B cell (primary cell): ENCODE measurements at regions not wholly inside any gene's neighbourhood (a gene's known extent, or its start where the extent isn't known, plus 50 kb on each side); places are given as distances from the start of the nearest gene placed in this dataset.

Experiments
- ATAC-seq: fragments of 200-7000 bp; cut with Tn5 transposase; one replicate; pipeline ENCODE4 v1.10.0; 2021; ENCODE audit warnings: low read depth, mild to moderate bottlenecking, moderate number of reproducible peaks, moderate library complexity
- CTCF ChIA-PET: fragments of 350-600 bp; sonication (Branson Sonifier 250); formaldehyde crosslinking; loops from one replicate; lab custom pipeline; 2021; ENCODE audit warnings: antibody characterized with exemption, inconsistent platforms; lab: Charles Lee
- POLR2A ChIA-PET: fragments of 350-600 bp; sonication (Branson Sonifier 250); formaldehyde crosslinking; loops from one replicate; lab custom pipeline; 2021; ENCODE audit warnings: antibody characterized with exemption; lab: Charles Lee
- DNase-seq: peaks from one replicate; pipeline ENCODE4 v3.0.0; 2013
- H2AFZ ChIP-seq: 2 replicates; pipeline ENCODE4 v1.6.1; 2012; ENCODE audit warnings: mild to moderate bottlenecking, low read depth, low read length; ENCODE audit not compliant: insufficient read depth, poor library complexity, severe bottlenecking
- H3K27ac ChIP-seq, 2 donors: 1 replicate in 1 of 2; 2 replicates in 1 of 2; pipeline ENCODE4 v1.5.1; 2012 to 2013; ENCODE audit warnings: low read length in 2 of 2, mild to moderate bottlenecking in 2 of 2, moderate library complexity in 1 of 2
- H3K27me3 ChIP-seq, 4 experiments: fragments of 200-600 bp in 1 of 4; sonication (generic) in 1 of 4; replicated peaks in 1 of 4; 1 replicate in 2 of 4; 2 replicates in 2 of 4; pipeline versions ENCODE4 v1.6.1 to v1.7.0; 2013 to 2016; ENCODE audit warnings: low read length in 3 of 4, mild to moderate bottlenecking in 2 of 4, mixed read lengths in 1 of 4, moderate library complexity in 1 of 4; ENCODE audit not compliant: insufficient read depth in 4 of 4, control insufficient read depth in 3 of 4; ENCODE audit errors: control extremely low read depth in 1 of 4
- H3K36me3 ChIP-seq, 2 experiments: replicated peaks in 1 of 2; 1 replicate in 1 of 2; 2 replicates in 1 of 2; pipeline versions ENCODE4 v1.6.1 to v1.7.1; 2013; ENCODE audit warnings: low read length in 1 of 2; ENCODE audit not compliant: insufficient read depth in 2 of 2, control insufficient read depth in 1 of 2; ENCODE audit errors: control extremely low read depth in 1 of 2, extremely low read depth in 1 of 2
- H3K4me1 ChIP-seq, 2 donors: fragments of 200-600 bp in 1 of 2; sonication (generic) in 1 of 2; 1 replicate in 1 of 2; 2 replicates in 1 of 2; pipeline versions ENCODE4 v1.5.1 to v1.6.1; 2013 to 2017; ENCODE audit warnings: low read length in 2 of 2; ENCODE audit not compliant: control insufficient read depth in 2 of 2, insufficient read depth in 2 of 2
- H3K4me2 ChIP-seq: replicated peaks from 2 replicates; pipeline ENCODE3; 2012; ENCODE audit warnings: mild to moderate bottlenecking, low read depth, low read length; ENCODE audit not compliant: poor library complexity, severe bottlenecking
- H3K4me3 ChIP-seq, 5 experiments: fragments of 200-600 bp in 1 of 5; sonication (generic) in 1 of 5; 1 replicate in 3 of 5; 2 replicates in 2 of 5; pipeline versions ENCODE4 v1.5.1 to v1.7.0; 2011 to 2016; ENCODE audit warnings: low read length in 4 of 5, mild to moderate bottlenecking in 4 of 5, low read depth in 2 of 5, control low read depth in 1 of 5, moderate library complexity in 1 of 5; ENCODE audit not compliant: insufficient read depth in 1 of 5; ENCODE audit errors: control extremely low read depth in 1 of 5, extremely low read depth in 1 of 5
- H3K79me2 ChIP-seq: fragments of 200-600 bp; sonication (generic); one replicate; pipeline ENCODE4 v1.6.0; 2016; ENCODE audit warnings: low read length; ENCODE audit not compliant: control insufficient read depth, insufficient read depth
- H3K9ac ChIP-seq: fragments of 200-600 bp; sonication (generic); 2 replicates; pipeline ENCODE4 v1.6.1; 2017; ENCODE audit warnings: mild to moderate bottlenecking, low read length, moderate library complexity
- H3K9me3 ChIP-seq, 3 donors: one replicate each; pipeline versions ENCODE4 v1.6.1 to v1.7.1; 2013; ENCODE audit warnings: low read length in 2 of 3; ENCODE audit not compliant: control insufficient read depth in 2 of 3, insufficient read depth in 1 of 3; ENCODE audit errors: control extremely low read depth in 1 of 3
- H4K20me1 ChIP-seq: 2 replicates; pipeline ENCODE4 v1.6.0; 2012; ENCODE audit warnings: mild to moderate bottlenecking, low read length; ENCODE audit not compliant: insufficient read depth, control insufficient read depth, poor library complexity, severe bottlenecking
- H3K27ac Mint-ChIP-seq: one replicate; pipeline ENCODE4 v1.8.0; 2021; ENCODE audit warnings: mixed read lengths
- H3K27me3 Mint-ChIP-seq: one replicate; pipeline ENCODE4 v1.8.0; 2021; ENCODE audit warnings: mixed read lengths
- H3K4me1 Mint-ChIP-seq: one replicate; pipeline ENCODE4 v1.8.0; 2021; ENCODE audit warnings: mixed read lengths
- H3K4me3 Mint-ChIP-seq: one replicate; pipeline ENCODE4 v1.8.0; 2021; ENCODE audit warnings: mixed read lengths
- H3K9me3 Mint-ChIP-seq: one replicate; pipeline ENCODE4 v1.8.0; 2022; ENCODE audit warnings: mixed read lengths; ENCODE audit not compliant: insufficient read depth
- EZH2 ChIP-seq: IDR thresholded peaks from 2 replicates; pipeline ENCODE4 v1.6.1; 2012; ENCODE audit warnings: borderline replicate concordance, low read depth, mild to moderate bottlenecking, moderate library complexity, low read length; ENCODE audit not compliant: insufficient read depth, poor library complexity, severe bottlenecking
- WGBS: methylation state at CpG from one replicate; pipeline ENCODE4 v1.1.5; 2013; ENCODE audit warnings: missing lambda C conversion rate; ENCODE audit not compliant: insufficient coverage; 5-methylcytosine and 5-hydroxymethylcytosine counted together
- intact Hi-C: fragments of 100-400 bp; cut with micrococcal nuclease; formaldehyde crosslinking; loops from one replicate; pipeline ENCODE4 v1.10.0; 2022
- TF ChIP-seq, protein P1 (sequence below): fragments of 200-600 bp; IDR thresholded peaks from one replicate; pipeline ENCODE4 v1.8.0; 2022; ENCODE audit warnings: antibody characterized with exemption, mild to moderate bottlenecking

DNA sequence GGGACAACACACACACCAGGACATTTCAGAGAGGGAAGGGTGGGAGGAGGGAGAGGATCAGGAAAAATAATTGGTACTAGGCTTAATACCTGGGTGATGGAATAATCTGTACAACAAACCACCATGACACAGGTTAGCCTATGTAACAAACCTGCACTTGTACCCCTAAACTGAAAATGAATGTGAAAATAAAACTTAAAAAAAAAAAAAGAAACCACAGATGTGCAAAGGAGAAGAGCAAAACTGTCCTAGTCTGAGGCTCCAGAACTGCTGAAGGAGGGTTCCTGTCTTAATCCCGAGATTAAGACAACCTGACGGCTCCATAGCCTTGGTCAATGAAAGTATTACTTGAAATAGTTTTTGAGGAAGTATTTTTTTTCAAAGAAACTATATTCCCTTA lies 423.0 kb downstream of the NEBL start:
- Histone ChIP-seq H3K9ac (no peak overlapping the region), H3K9me3 (peaks cover 0 to 1% (median 0%) of the 10 kb centered on the region in 3 donors), H4K20me1 (no peaks in the 10 kb centered on the region), H3K27ac (no peak overlapping the region), H3K4me3 (no peak overlapping the region), H3K27me3 (no peaks in the 10 kb centered on the region), H3K36me3 (no peaks in the 10 kb centered on the region), H2AFZ (no peak overlapping the region), H3K79me2 (no peaks in the 10 kb centered on the region), H3K4me1 (no peaks in the 10 kb centered on the region), H3K4me2 (no peak overlapping the region)
- ATAC-seq (no peak), DNase-seq (no peak)
- TF ChIP-seq, protein P1, sequence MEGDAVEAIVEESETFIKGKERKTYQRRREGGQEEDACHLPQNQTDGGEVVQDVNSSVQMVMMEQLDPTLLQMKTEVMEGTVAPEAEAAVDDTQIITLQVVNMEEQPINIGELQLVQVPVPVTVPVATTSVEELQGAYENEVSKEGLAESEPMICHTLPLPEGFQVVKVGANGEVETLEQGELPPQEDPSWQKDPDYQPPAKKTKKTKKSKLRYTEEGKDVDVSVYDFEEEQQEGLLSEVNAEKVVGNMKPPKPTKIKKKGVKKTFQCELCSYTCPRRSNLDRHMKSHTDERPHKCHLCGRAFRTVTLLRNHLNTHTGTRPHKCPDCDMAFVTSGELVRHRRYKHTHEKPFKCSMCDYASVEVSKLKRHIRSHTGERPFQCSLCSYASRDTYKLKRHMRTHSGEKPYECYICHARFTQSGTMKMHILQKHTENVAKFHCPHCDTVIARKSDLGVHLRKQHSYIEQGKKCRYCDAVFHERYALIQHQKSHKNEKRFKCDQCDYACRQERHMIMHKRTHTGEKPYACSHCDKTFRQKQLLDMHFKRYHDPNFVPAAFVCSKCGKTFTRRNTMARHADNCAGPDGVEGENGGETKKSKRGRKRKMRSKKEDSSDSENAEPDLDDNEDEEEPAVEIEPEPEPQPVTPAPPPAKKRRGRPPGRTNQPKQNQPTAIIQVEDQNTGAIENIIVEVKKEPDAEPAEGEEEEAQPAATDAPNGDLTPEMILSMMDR = no peak
- no peak for TF ChIP-seq EZH2
- no peaks in the 10 kb centered on the region for H3K4me1 Mint-ChIP-seq
- no peak overlapping the region for H3K27ac Mint-ChIP-seq
- WGBS = 50% methylated on average over 1 of the region's 2 CpGs
- ChIA-PET POLR2A (no interaction called here), CTCF (no interaction called here)
- no peak overlapping the region for H3K4me3 Mint-ChIP-seq
- intact Hi-C loops = no loop called here
- H3K27me3 Mint-ChIP-seq = no peaks in the 10 kb centered on the region
- peaks cover 6% of the 10 kb centered on the region for H3K9me3 Mint-ChIP-seq

DNA sequence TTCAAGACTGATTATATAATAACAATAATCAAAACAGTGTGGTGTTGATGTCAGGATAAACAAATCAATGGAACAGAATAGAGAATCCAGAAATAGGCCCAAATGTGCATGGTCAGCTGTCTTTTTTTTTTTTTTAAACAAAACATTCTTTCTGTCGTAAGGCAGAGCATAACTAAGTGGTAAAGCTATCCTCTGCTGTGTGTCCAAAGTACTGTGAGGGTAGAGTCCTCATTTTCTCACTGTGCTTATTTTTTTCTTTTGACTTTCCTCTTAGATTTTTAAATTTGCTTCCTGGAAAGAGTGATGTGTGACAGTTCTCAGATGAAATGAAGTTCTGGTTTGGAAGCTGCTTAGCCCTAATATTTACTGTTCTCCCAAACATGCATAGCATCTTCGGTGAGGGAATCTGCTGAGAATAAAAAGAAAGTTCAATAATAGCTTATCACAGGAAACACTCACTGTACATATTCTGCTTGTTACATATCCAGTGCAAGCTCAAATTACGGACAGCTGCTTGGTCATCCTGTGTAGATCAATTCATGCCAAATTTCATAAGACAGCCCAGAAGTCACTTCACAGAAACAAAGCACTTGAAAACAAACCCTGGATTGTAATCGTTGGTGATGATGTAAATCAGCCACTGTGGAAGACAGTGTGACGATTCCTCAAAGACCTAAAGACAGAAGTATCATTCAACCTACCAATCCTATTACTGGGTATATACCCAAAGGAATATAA lies 423.9 kb downstream of the NEBL start:
- intact Hi-C loops = no loop called here

More for the DNA sequence above, 423.9 kb downstream of the NEBL start:
- Histone ChIP-seq H3K4me3 (no peak overlapping the region), H3K9ac (no peak overlapping the region), H3K79me2 (no peaks in the 10 kb centered on the region), H3K4me1 (no peaks in the 10 kb centered on the region), H3K36me3 (no peaks in the 10 kb centered on the region), H3K27ac (no peak overlapping the region), H3K9me3 (peaks cover 0 to 1% (median 0%) of the 10 kb centered on the region in 3 donors), H3K27me3 (no peaks in the 10 kb centered on the region), H4K20me1 (no peaks in the 10 kb centered on the region), H3K4me2 (no peak overlapping the region), H2AFZ (no peak overlapping the region)
- Mint-ChIP-seq H3K9me3 (peaks cover 6% of the 10 kb centered on the region), H3K27ac (no peak overlapping the region), H3K4me1 (no peaks in the 10 kb centered on the region), H3K27me3 (no peaks in the 10 kb centered on the region), H3K4me3 (no peak overlapping the region)
- DNase-seq (no peak), ATAC-seq (no peak)
- ChIA-PET POLR2A (no interaction called here), CTCF (no interaction called here)
- no peak for TF ChIP-seq EZH2
- TF ChIP-seq, protein P1 = no peak
- WGBS = no CpG with 5 or more reads among the region's 5 CpGs
